KMS-11 (cell line): ENCODE measurements at regions not wholly inside any gene's neighbourhood (a gene's known extent, or its start where the extent isn't known, plus 50 kb on each side); places are given as distances from the start of the nearest gene placed in this dataset.
A peak's percentile ranks its signal among the peaks of the same experiment; 100 is the strongest.

Experiments
- H2AFZ ChIP-seq: fragments of 200-600 bp; sonication (generic); 2 replicates; pipeline ENCODE4 v1.6.1; 2016; ENCODE audit warnings: antibody characterized with exemption, mixed run types, low read depth
- H3K27ac ChIP-seq: fragments of 200-600 bp; sonication (generic); 2 replicates; pipeline ENCODE4 v1.6.1; 2016; ENCODE audit warnings: mild to moderate bottlenecking, mixed run types
- H3K27me3 ChIP-seq: fragments of 200-600 bp; sonication (generic); 2 replicates; pipeline ENCODE4 v1.6.1; 2017; ENCODE audit warnings: mild to moderate bottlenecking, low read depth, mixed run types, moderate library complexity; ENCODE audit not compliant: insufficient read depth
- H3K36me3 ChIP-seq: fragments of 200-600 bp; sonication (generic); 2 replicates; pipeline ENCODE4 v1.6.1; 2017; ENCODE audit warnings: mild to moderate bottlenecking, mixed run types; ENCODE audit not compliant: insufficient read depth
- H3K4me1 ChIP-seq: fragments of 200-600 bp; sonication (generic); 2 replicates; pipeline ENCODE4 v1.6.1; 2016; ENCODE audit warnings: mild to moderate bottlenecking, low read depth, mixed run types; ENCODE audit not compliant: poor library complexity, severe bottlenecking
- H3K4me2 ChIP-seq: fragments of 200-600 bp; sonication (generic); 2 replicates; pipeline ENCODE4 v1.7.0; 2016; ENCODE audit warnings: mild to moderate bottlenecking, mixed run types
- H3K4me3 ChIP-seq: fragments of 200-600 bp; sonication (generic); IDR thresholded peaks from 2 replicates; pipeline ENCODE4 v1.6.1; 2017; ENCODE audit warnings: low read depth, low read length, mixed read lengths; ENCODE audit not compliant: insufficient read depth
- H3K79me2 ChIP-seq: fragments of 200-600 bp; sonication (generic); 2 replicates; pipeline ENCODE4 v1.6.1; 2016; ENCODE audit warnings: low read depth, mixed run types; ENCODE audit not compliant: insufficient read depth
- H3K9ac ChIP-seq: fragments of 200-600 bp; sonication (generic); 2 replicates; pipeline ENCODE4 v1.6.1; 2016; ENCODE audit warnings: mild to moderate bottlenecking, mixed run types
- H4K20me1 ChIP-seq: fragments of 200-600 bp; sonication (generic); 2 replicates; pipeline ENCODE4 v1.6.1; 2016; ENCODE audit warnings: mild to moderate bottlenecking, mixed run types; ENCODE audit not compliant: insufficient read depth
- CTCF ChIP-seq: fragments of 200-600 bp; sonication (generic); conservative IDR thresholded peaks from 2 replicates; pipeline ENCODE4 v1.6.1; 2017; ENCODE audit warnings: low read depth, mild to moderate bottlenecking, antibody characterized with exemption, low read length, moderate library complexity, mixed read lengths

GRCh38 chr6:148175550-148176188 lies 167.0 kb upstream of the SASH1 start:
- H4K20me1 ChIP-seq: no peaks in the 10 kb centered on the region
- H3K9ac ChIP-seq: no peak overlapping the region
- no peaks in the 10 kb centered on the region for H3K4me1 ChIP-seq
- no peaks in the 10 kb centered on the region for H3K79me2 ChIP-seq
- H3K36me3 ChIP-seq: no peaks in the 10 kb centered on the region
- no peak overlapping the region for H2AFZ ChIP-seq
- H3K27me3 ChIP-seq: no peaks in the 10 kb centered on the region
- H3K4me2 ChIP-seq: no peak overlapping the region
- no peak for TF ChIP-seq CTCF
- H3K4me3 ChIP-seq: no peak overlapping the region
- H3K27ac ChIP-seq: no peak overlapping the region

GRCh38 chr6:148177589-148178233 lies 164.9 kb upstream of the SASH1 start:
- TF ChIP-seq CTCF: peak; percentile 52
- Histone ChIP-seq H3K9ac (no peak overlapping the region), H3K27ac (no peak overlapping the region), H3K36me3 (no peaks in the 10 kb centered on the region), H3K79me2 (no peaks in the 10 kb centered on the region), H3K27me3 (no peaks in the 10 kb centered on the region), H2AFZ (no peak overlapping the region), H3K4me3 (no peak overlapping the region), H3K4me2 (no peak overlapping the region), H3K4me1 (no peaks in the 10 kb centered on the region), H4K20me1 (no peaks in the 10 kb centered on the region)

GRCh38 chr6:148179786-148180185 lies 162.9 kb upstream of the SASH1 start:
- no peak overlapping the region for H3K27ac ChIP-seq
- no peaks in the 10 kb centered on the region for H3K79me2 ChIP-seq
- H3K4me3 ChIP-seq: no peak overlapping the region
- no peaks in the 10 kb centered on the region for H4K20me1 ChIP-seq
- H3K27me3 ChIP-seq: no peaks in the 10 kb centered on the region
- H3K9ac ChIP-seq: no peak overlapping the region
- no peak overlapping the region for H3K4me2 ChIP-seq
- no peaks in the 10 kb centered on the region for H3K36me3 ChIP-seq
- TF ChIP-seq CTCF: no peak; the same call in 1 of the 2 replicates
- H3K4me1 ChIP-seq: no peaks in the 10 kb centered on the region
- no peak overlapping the region for H2AFZ ChIP-seq

GRCh38 chr6:148182378-148182777 lies 160.3 kb upstream of the SASH1 start:
- TF ChIP-seq CTCF: no peak
- Histone ChIP-seq H3K4me1 (no peaks in the 10 kb centered on the region), H3K27me3 (no peaks in the 10 kb centered on the region), H3K4me2 (no peak overlapping the region), H3K9ac (no peak overlapping the region), H3K27ac (no peak overlapping the region), H3K36me3 (no peaks in the 10 kb centered on the region), H2AFZ (no peak overlapping the region), H3K79me2 (no peaks in the 10 kb centered on the region), H4K20me1 (no peaks in the 10 kb centered on the region), H3K4me3 (no peak overlapping the region)
